Neural progenitor cell (in vitro differentiated cells): ENCODE measurements at regions not wholly inside any gene's neighbourhood (a gene's known extent, or its start where the extent isn't known, plus 50 kb on each side); places are given as distances from the start of the nearest gene placed in this dataset.

Source experiments
- DNase-seq: peaks from one replicate; pipeline ENCODE4 v3.0.0-alpha.2; 2016; ENCODE audit warnings: low spot score
- H2AFZ ChIP-seq: fragments of 200-600 bp; sonication (generic); replicated peaks from 2 replicates; pipeline ENCODE4 v1.6.1; 2016; ENCODE audit warnings: antibody characterized with exemption
- H3F3A ChIP-seq: fragments of 200-600 bp; sonication (generic); 2 replicates; pipeline ENCODE4 v1.6.1; 2016; ENCODE audit warnings: antibody characterized with exemption, low read depth
- H3K27ac ChIP-seq: fragments of 200-600 bp; sonication (generic); 2 replicates; pipeline ENCODE4 v1.5.1; 2016; ENCODE audit warnings: mild to moderate bottlenecking
- H3K27me3 ChIP-seq: fragments of 200-600 bp; sonication (generic); 2 replicates; pipeline ENCODE4 v1.6.1; 2016; ENCODE audit warnings: mild to moderate bottlenecking, moderate library complexity
- H3K36me3 ChIP-seq: fragments of 200-600 bp; sonication (generic); 2 replicates; pipeline ENCODE4 v1.5.1; 2016
- H3K4me1 ChIP-seq: fragments of 200-600 bp; sonication (generic); 2 replicates; pipeline ENCODE4 v1.6.1; 2016; ENCODE audit warnings: mixed run types
- H3K4me2 ChIP-seq: fragments of 200-600 bp; sonication (generic); 2 replicates; pipeline ENCODE4 v1.6.1; 2016
- H3K4me3 ChIP-seq: fragments of 200-600 bp; sonication (generic); 2 replicates; pipeline ENCODE4 v1.5.1; 2016
- H3K79me2 ChIP-seq: fragments of 200-600 bp; sonication (generic); 2 replicates; pipeline ENCODE4 v1.6.1; 2016; ENCODE audit warnings: low read depth
- H3K9ac ChIP-seq: fragments of 200-600 bp; sonication (generic); 2 replicates; pipeline ENCODE4 v1.6.1; 2016
- H3K9me3 ChIP-seq: fragments of 200-600 bp; sonication (generic); 2 replicates; pipeline ENCODE4 v1.5.1; 2016; ENCODE audit warnings: low read depth
- H4K20me1 ChIP-seq: fragments of 200-600 bp; sonication (generic); 2 replicates; pipeline ENCODE4 v1.6.1; 2016; ENCODE audit warnings: low read depth
- H3K27ac Mint-ChIP-seq: 3 replicates; pipeline ENCODE4 v1.8.0; 2021; ENCODE audit warnings: mixed read lengths
- H3K27me3 Mint-ChIP-seq: 2 replicates; pipeline ENCODE4 v1.8.0; 2022; ENCODE audit warnings: low read depth, mild to moderate bottlenecking, inconsistent platforms, moderate library complexity, mixed read lengths; ENCODE audit not compliant: insufficient read depth
- H3K36me3 Mint-ChIP-seq: 3 replicates; pipeline ENCODE4 v1.8.0; 2021; ENCODE audit warnings: mixed read lengths
- H3K4me1 Mint-ChIP-seq: 3 replicates; pipeline ENCODE4 v1.8.0; 2021; ENCODE audit warnings: mixed read lengths
- H3K4me3 Mint-ChIP-seq: 3 replicates; pipeline ENCODE4 v1.8.0; 2021; ENCODE audit warnings: mild to moderate bottlenecking, moderate library complexity, mixed read lengths
- H3K9me3 Mint-ChIP-seq: 3 replicates; pipeline ENCODE4 v1.8.0; 2020; ENCODE audit warnings: mixed read lengths
- CTCF ChIP-seq: fragments of 200-600 bp; sonication (generic); IDR thresholded peaks from 2 replicates; pipeline ENCODE4 v1.5.1; 2017; ENCODE audit warnings: antibody characterized with exemption, mild to moderate bottlenecking
- EZH2 ChIP-seq: fragments of 200-600 bp; sonication (generic); IDR thresholded peaks from 2 replicates; pipeline ENCODE4 v1.6.1; 2017; ENCODE audit warnings: antibody characterized with exemption, mild to moderate bottlenecking, moderate library complexity
- EZH2phosphoT487 ChIP-seq: fragments of 200-600 bp; sonication (generic); IDR thresholded peaks from 2 replicates; pipeline ENCODE4 v1.6.1; 2017; ENCODE audit warnings: antibody characterized with exemption

DNA sequence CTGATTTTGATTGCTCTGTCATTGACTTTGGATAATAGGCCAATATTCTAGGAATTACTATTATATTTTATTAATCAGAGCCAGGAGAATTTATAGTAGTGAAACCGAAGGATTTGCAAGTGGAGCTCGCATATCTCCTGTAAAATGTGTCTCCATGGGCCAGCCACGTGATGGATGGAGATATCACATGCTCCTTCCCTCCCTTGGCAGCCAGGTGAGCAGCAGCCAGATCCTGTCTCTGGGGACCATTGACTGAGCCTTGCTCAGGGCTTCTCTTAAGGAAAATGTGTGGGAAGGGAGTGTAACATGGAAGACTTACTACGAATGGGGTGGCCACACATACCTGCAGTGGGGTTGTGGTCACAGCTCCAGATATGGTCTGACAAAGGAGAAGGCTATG, 144.7 kb upstream of the RGMA start:
- Histone ChIP-seq H2AFZ (no peak overlapping the region), H3K9me3 (peaks cover 4% of the 10 kb centered on the region), H3K4me2 (no peak overlapping the region), H3K4me3 (no peak overlapping the region), H4K20me1 (no peaks in the 10 kb centered on the region), H3K27ac (no peak overlapping the region), H3K27me3 (no peaks in the 10 kb centered on the region), H3K9ac (no peak overlapping the region), H3K4me1 (peaks cover 39% of the 10 kb centered on the region), H3K36me3 (no peaks in the 10 kb centered on the region), H3F3A (peaks cover 39% of the 10 kb centered on the region), H3K79me2 (no peaks in the 10 kb centered on the region)
- H3K4me3 Mint-ChIP-seq = no peak overlapping the region
- no peak for DNase-seq
- H3K4me1 Mint-ChIP-seq = no peaks in the 10 kb centered on the region
- peaks cover 2% of the 10 kb centered on the region for H3K27me3 Mint-ChIP-seq
- H3K36me3 Mint-ChIP-seq = peaks cover 8% of the 10 kb centered on the region
- H3K27ac Mint-ChIP-seq = no peak overlapping the region
- H3K9me3 Mint-ChIP-seq = peaks cover 23% of the 10 kb centered on the region
- TF ChIP-seq EZH2 = no peak
- no peak for TF ChIP-seq CTCF
- TF ChIP-seq EZH2phosphoT487 = no peak

GRCh38 chr15:93232845-93233244, 143.8 kb upstream of the RGMA start:
- Histone ChIP-seq H3K27ac (no peak overlapping the region), H3F3A (peaks cover 33% of the 10 kb centered on the region), H3K79me2 (no peaks in the 10 kb centered on the region), H3K4me2 (no peak overlapping the region), H3K9me3 (peaks cover 4% of the 10 kb centered on the region), H3K4me3 (no peak overlapping the region), H3K36me3 (no peaks in the 10 kb centered on the region), H3K4me1 (peaks cover 39% of the 10 kb centered on the region), H3K9ac (no peak overlapping the region), H3K27me3 (no peaks in the 10 kb centered on the region), H4K20me1 (no peaks in the 10 kb centered on the region), H2AFZ (no peak overlapping the region)
- Mint-ChIP-seq H3K27ac (no peak overlapping the region), H3K36me3 (peaks cover 4% of the 10 kb centered on the region), H3K9me3 (peaks cover 22% of the 10 kb centered on the region), H3K4me1 (no peaks in the 10 kb centered on the region), H3K27me3 (no peaks in the 10 kb centered on the region), H3K4me3 (no peak overlapping the region)
- DNase-seq = no peak
- TF ChIP-seq CTCF (no peak), EZH2 (no peak), EZH2phosphoT487 (no peak)

DNA sequence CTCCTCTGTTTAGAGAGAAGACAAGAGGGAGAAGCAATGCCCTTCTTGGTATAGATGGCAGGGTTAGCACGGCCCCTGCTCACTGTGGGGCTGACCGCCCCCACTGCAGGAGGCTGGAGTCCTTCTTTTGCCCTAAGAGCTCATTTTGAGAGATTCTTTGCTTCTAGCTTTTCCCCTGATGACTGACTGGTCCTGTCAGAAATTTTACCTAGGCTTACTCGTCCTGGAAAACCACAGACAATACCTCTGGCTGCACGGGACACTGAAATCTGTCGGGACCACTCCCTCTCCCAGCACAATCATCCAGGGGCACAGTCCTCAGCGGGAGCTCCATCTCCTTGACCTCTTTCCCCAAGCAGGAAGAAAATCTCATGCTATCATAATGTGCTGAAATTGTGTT, 143.0 kb upstream of the RGMA start:
- H2AFZ ChIP-seq = no peak overlapping the region
- Mint-ChIP-seq H3K27me3 (no peaks in the 10 kb centered on the region), H3K4me1 (no peaks in the 10 kb centered on the region), H3K9me3 (peaks cover 23% of the 10 kb centered on the region), H3K4me3 (no peak overlapping the region), H3K36me3 (peaks cover 4% of the 10 kb centered on the region), H3K27ac (no peak overlapping the region)
- no peaks in the 10 kb centered on the region for H3K36me3 ChIP-seq
- peaks cover 4% of the 10 kb centered on the region for H3K9me3 ChIP-seq
- no peak for TF ChIP-seq EZH2phosphoT487
- TF ChIP-seq CTCF = no peak
- no peak for TF ChIP-seq EZH2
- H3K4me3 ChIP-seq = no peak overlapping the region
- H3K4me2 ChIP-seq = no peak overlapping the region
- H3K9ac ChIP-seq = no peak overlapping the region
- no peaks in the 10 kb centered on the region for H3K27me3 ChIP-seq
- DNase-seq = no peak
- no peaks in the 10 kb centered on the region for H4K20me1 ChIP-seq
- H3F3A ChIP-seq = peaks cover 24% of the 10 kb centered on the region
- no peak overlapping the region for H3K27ac ChIP-seq
- H3K4me1 ChIP-seq = peaks cover 32% of the 10 kb centered on the region
- H3K79me2 ChIP-seq = no peaks in the 10 kb centered on the region
